Aorta (tissue), 5 donors: ENCODE measurements at regions not wholly inside any gene's neighbourhood (a gene's known extent, or its start where the extent isn't known, plus 50 kb on each side); places are given as distances from the start of the nearest gene placed in this dataset.

Source experiments
- ATAC-seq: fragments of 200-7000 bp; cut with Tn5 transposase; one replicate; pipeline ENCODE4 v1.9.1; 2022; ENCODE audit warnings: moderate library complexity; ENCODE audit not compliant: low FRiP score
- DNase-seq, 2 donors: peaks; one replicate each; pipeline ENCODE4 v3.0.0-alpha.2; 2020
- H3K27ac ChIP-seq, 2 donors: one replicate each; pipeline ENCODE4 v1.5.1; 2013; ENCODE audit warnings: low read length in 2 of 2, mild to moderate bottlenecking in 2 of 2, moderate library complexity in 2 of 2, control low read depth in 1 of 2, inconsistent platforms in 1 of 2, low read depth in 1 of 2
- H3K27me3 ChIP-seq, 2 donors: one replicate each; pipeline ENCODE4 v1.6.1; 2013; ENCODE audit warnings: control low read depth in 1 of 2, low read length in 1 of 2, mild to moderate bottlenecking in 1 of 2, moderate library complexity in 1 of 2; ENCODE audit not compliant: insufficient read depth in 2 of 2, control insufficient read depth in 1 of 2
- H3K36me3 ChIP-seq, 2 donors: one replicate each; pipeline ENCODE4 v1.6.1; 2013; ENCODE audit warnings: control low read depth in 1 of 2, low read length in 1 of 2, mild to moderate bottlenecking in 1 of 2; ENCODE audit not compliant: insufficient read depth in 2 of 2, control insufficient read depth in 1 of 2
- H3K4me1 ChIP-seq, 2 donors: one replicate each; pipeline ENCODE4 v1.6.1; 2013; ENCODE audit warnings: low read length in 2 of 2, control low read depth in 1 of 2, mild to moderate bottlenecking in 1 of 2, moderate library complexity in 1 of 2; ENCODE audit not compliant: insufficient read depth in 2 of 2, control insufficient read depth in 1 of 2
- H3K4me3 ChIP-seq, 2 donors: one replicate each; pipeline ENCODE4 v1.5.1; 2013; ENCODE audit warnings: low read length in 2 of 2, control low read depth in 1 of 2, mild to moderate bottlenecking in 1 of 2
- H3K9me3 ChIP-seq: one replicate; pipeline ENCODE4 v1.6.1; 2013; ENCODE audit warnings: mild to moderate bottlenecking, low read length; ENCODE audit not compliant: control insufficient read depth
- WGBS, 2 donors: extraction: QIAGEN DNeasy Blood & Tissue Kit; methylation state at CpG; one replicate each; pipeline ENCODE4 v1.1.7; 2013; 5-methylcytosine and 5-hydroxymethylcytosine counted together
- intact Hi-C, 2 donors: fragments of 100-400 bp; cut with DNase I; formaldehyde crosslinking; loops; one replicate each; pipeline versions ENCODE4 v1.14.2 to v1.15.0; 2022
- donor health status: healthy with polysubstance abuse.
- donor health status: Bipolar disorder and iron deficiency.
- donor health status: DM: no; HTN: no; CAD: no.
- donor health status: DM: no; HTN: no; CAD: no.
- donor health status: DM: yes; HTN: yes; CAD: no.

DNA sequence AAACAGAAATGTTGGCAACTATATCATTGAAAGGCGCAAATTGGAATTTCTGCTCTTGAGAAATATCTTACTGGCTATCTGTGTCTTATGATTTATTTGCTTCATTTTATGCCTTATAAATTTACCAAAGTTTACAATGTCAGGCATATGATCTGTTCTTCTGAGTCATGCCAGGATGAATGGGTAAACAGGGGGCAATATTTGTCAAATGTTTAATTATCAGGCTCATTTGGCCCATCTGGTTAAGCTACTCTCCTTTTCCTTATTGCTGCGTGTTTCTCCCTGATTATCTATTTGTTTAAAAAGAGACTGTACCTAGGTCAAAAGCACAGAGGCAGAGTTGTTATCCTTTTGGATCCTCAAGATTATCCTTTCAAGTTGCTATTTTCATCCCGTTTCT lies 903.8 kb upstream of the PCDH10 start:
- Histone ChIP-seq H3K4me1 (no peaks in the 10 kb centered on the region), H3K36me3 (no peaks in the 10 kb centered on the region), H3K27ac (no peak overlapping the region), H3K4me3 (no peak overlapping the region), H3K27me3 (no peaks in the 10 kb centered on the region), H3K9me3 (no peaks in the 10 kb centered on the region)
- DNase-seq (no peak), ATAC-seq (no peak)
- 40 to 43% methylated on average over 3 of the region's 3 CpGs for WGBS, 2 donors
- intact Hi-C loops, result no loop called here

DNA sequence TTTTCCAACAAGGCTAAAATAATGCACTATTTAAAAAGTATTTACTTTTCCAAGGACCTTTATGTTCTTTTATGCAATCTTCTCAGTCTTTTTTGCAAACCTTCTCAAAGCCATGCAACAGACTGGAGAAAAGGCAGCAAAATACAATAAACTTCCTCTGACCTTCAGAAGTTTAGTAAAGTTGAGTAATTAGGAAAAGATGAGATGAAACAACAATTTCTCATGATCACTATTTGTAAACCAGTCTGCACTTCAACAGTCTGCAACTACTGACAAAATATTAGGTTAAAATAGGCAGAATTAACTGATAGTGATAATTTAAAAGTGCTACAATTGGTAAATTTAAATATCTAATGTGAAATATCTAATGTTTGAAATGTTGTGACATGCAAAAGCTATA lies 884.9 kb upstream of the PCDH10 start:
- intact Hi-C loops, result no loop called here
- ATAC-seq (no peak), DNase-seq (no peak)
- no peaks in the 10 kb centered on the region for H3K4me1 ChIP-seq
- no peaks in the 10 kb centered on the region for H3K27me3 ChIP-seq
- H3K4me3 ChIP-seq, result no peak overlapping the region
- H3K36me3 ChIP-seq, result no peaks in the 10 kb centered on the region
- no peaks in the 10 kb centered on the region for H3K9me3 ChIP-seq
- H3K27ac ChIP-seq, result no peak overlapping the region

DNA sequence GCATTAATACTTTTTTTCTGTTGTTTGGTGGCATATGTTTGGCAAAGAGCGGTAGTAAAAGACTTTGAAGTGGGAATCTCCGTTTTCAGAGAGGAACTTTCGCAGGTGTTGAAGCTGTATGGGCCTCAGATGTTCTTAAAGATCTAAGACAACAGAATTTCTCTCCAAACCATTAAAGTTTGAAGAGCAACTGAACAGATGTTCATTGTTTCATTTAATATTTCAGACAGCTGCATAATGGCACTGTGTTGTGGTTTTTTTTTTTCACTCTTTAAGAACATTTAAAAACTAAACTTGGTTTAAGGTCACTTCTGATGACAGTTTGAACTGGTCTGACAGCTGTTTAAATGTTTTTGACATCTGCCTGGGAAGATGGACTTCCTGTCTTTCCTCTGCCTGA lies 882.7 kb upstream of the PCDH10 start:
- whole genome bisulfite sequencing, 2 donors, result 59 to 74% methylated on average over 3 of the region's 3 CpGs
- DNase-seq (no peak), ATAC-seq (no peak)
- Histone ChIP-seq H3K9me3 (no peaks in the 10 kb centered on the region), H3K27me3 (no peaks in the 10 kb centered on the region), H3K36me3 (no peaks in the 10 kb centered on the region), H3K4me3 (no peak overlapping the region), H3K4me1 (no peaks in the 10 kb centered on the region), H3K27ac (no peak overlapping the region)
- intact Hi-C loops, result no loop called here

DNA sequence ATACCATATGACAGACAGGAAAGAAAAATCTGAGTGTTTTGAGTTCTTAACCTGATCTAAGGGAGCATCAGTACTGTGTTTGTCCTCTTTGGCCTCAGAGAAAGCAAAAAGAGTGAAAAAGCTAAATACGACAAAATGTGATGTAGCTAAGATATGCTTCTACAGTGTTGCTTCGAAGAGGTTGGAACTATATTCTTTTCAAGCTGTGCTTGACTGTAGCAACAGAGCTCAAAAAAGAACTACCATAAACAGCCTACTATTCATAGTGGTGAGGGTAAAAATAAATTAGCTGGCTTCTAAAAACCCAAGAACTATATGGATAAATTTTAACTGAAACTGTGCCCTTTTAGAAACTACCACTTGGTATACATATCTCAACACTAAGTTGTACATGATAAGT lies 881.8 kb upstream of the PCDH10 start:
- no peak overlapping the region for H3K4me3 ChIP-seq
- 62 to 63% methylated on average over 2 of the region's 2 CpGs for WGBS, 2 donors
- ATAC-seq (no peak), DNase-seq (no peak)
- no peaks in the 10 kb centered on the region for H3K36me3 ChIP-seq
- H3K9me3 ChIP-seq, result no peaks in the 10 kb centered on the region
- H3K27me3 ChIP-seq, result no peaks in the 10 kb centered on the region
- intact Hi-C loops, result no loop called here
- no peaks in the 10 kb centered on the region for H3K4me1 ChIP-seq
- H3K27ac ChIP-seq, result no peak overlapping the region

DNA sequence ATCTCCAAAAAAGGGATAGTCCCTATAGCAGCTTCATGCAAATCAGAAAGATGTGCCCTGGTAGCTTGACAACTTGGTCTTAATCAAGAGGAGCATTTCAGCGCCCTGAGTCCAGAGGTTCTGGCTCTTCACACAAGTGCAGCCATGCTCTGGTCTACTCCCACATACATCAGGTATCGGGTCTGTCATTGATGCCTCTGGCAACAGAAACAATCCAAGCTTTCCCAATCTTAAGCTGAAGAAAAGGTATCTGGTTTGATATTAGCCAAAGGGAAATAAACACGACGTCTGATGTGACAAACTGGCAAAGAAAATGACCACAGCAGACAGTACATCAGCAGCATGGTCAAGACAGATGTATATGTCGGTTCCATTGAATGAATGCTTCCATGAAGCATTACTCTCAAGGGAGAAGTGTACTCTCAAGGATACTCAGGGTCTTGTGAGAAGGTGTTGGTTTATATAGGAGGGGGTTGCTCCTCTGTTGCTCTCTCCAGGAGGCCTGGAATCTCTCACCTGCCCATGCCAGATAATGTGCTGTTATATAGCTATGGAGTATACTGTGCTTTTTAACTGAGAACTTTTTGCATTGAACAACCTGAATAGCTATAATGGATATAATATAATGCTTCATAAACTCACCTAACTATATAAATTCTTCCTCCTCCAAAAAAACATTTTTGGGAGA lies 879.6 kb upstream of the PCDH10 start:
- ATAC-seq, result no peak
- no peak for DNase-seq
- no peaks in the 10 kb centered on the region for H3K4me1 ChIP-seq
- H3K9me3 ChIP-seq, result no peaks in the 10 kb centered on the region
- intact Hi-C loops, result loop anchor here in 1 of 2 donors (1.0 kb wide), 1 partner anchor 25 kb away; no protein-coding TSS in a partner anchor
- H3K4me3 ChIP-seq, result no peak overlapping the region
- H3K36me3 ChIP-seq, result no peaks in the 10 kb centered on the region
- no peaks in the 10 kb centered on the region for H3K27me3 ChIP-seq
- H3K27ac ChIP-seq, result no peak overlapping the region
- WGBS, 2 donors, result 70 to 77% methylated on average over 5 of the region's 5 CpGs

DNA sequence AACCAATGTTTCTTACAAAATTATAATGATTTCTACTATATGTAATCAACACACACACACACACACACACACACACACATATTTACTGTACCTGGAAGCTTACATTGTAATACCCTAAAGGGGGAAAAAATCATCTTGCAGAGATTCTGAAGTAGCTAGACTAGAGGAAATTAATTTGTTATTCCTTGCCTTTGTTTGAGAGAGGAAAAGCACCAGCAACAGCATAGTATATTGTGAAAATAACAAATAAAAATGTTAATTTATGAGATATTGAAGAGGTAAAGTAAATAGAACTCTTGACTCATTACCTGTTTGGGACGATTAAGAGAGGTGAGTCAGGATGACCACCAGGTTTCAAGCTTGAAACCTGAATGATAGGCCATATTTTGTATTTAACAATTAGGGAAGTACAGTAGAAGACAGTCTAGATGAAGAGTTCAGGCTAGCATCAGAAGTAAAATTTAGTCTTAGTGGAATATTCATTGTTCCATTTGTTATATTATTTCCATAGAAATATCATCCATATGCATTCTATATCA lies 873.4 kb upstream of the PCDH10 start:
- H3K27me3 ChIP-seq, result no peaks in the 10 kb centered on the region
- H3K36me3 ChIP-seq, result no peaks in the 10 kb centered on the region
- no peaks in the 10 kb centered on the region for H3K4me1 ChIP-seq
- DNase-seq (no peak), ATAC-seq (no peak)
- intact Hi-C loops, result no loop called here
- WGBS, 2 donors, result 21 to 58% methylated on average over 1 of the region's 1 CpG
- H3K4me3 ChIP-seq, result no peak overlapping the region
- H3K27ac ChIP-seq, result no peak overlapping the region
- no peaks in the 10 kb centered on the region for H3K9me3 ChIP-seq

DNA sequence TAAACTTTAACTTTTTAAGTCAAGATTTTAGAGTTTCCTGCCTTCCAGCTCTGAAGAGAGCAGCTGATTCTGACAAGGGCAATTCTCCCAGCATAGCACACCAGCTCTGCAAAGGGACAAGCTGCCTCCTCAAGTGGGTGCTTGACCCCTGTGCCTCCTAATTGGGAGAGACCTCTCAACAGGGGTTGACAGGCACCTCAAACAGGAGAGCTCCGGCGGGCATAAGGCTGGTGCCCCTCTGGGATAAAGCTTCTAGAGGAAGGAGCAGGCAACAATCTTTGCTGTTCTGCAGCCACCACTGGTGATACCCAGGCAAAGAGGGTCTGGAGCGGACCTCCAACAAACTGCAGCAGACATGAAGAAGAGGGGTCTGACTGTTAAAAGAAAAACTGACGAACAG lies 872.9 kb upstream of the PCDH10 start:
- Histone ChIP-seq H3K9me3 (no peaks in the 10 kb centered on the region), H3K4me1 (no peaks in the 10 kb centered on the region), H3K27ac (no peak overlapping the region), H3K27me3 (no peaks in the 10 kb centered on the region), H3K36me3 (no peaks in the 10 kb centered on the region), H3K4me3 (no peak overlapping the region)
- DNase-seq, result no peak
- ATAC-seq, result no peak
- intact Hi-C loops, result no loop called here
- WGBS, 2 donors, result 84% methylated on average over 4 of the region's 4 CpGs

DNA sequence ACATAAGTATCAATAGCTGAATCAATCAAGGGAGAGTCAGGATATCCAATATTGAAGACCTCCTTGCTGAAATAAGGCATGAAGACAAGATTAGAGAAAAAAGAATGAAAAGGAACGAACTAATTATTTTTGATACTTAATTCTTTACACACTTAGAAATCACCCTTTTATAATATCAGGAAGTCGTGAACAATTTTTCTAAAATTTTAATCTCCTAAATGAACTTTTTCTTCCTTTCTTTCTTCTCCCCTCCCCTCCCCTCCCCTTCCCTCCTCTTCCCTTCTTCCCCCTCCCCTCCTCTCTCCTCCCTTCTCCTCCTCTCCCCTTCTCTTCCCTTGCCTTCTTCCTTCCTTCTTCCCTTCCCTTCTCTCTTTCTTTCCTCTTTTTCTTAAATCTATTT lies 872.1 kb upstream of the PCDH10 start:
- H3K36me3 ChIP-seq, result no peaks in the 10 kb centered on the region
- no peak overlapping the region for H3K4me3 ChIP-seq
- H3K27me3 ChIP-seq, result no peaks in the 10 kb centered on the region
- no peaks in the 10 kb centered on the region for H3K9me3 ChIP-seq
- WGBS, 2 donors, result 79 to 85% methylated on average over 2 of the region's 2 CpGs
- ATAC-seq (no peak), DNase-seq (no peak)
- intact Hi-C loops, result no loop called here
- no peak overlapping the region for H3K27ac ChIP-seq
- H3K4me1 ChIP-seq, result no peaks in the 10 kb centered on the region

DNA sequence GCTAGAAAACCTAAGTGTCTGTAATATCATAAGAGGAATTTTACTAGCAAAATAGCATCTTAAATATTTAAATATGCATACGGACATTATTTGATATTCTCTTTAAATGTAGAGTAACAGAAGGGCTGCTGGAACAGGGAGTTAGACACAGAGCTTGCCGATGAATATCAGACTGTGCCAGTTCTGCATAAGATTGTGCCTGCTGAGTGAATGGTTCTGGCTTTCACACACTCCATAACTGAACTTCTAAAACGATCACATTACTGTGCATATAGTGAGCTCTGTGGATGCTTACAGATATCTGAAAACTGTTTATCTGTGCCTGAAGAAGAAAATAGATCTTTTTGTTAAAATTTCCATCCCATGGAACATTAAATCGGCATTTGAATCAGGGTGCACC lies 867.4 kb upstream of the PCDH10 start:
- intact Hi-C loops, result no loop called here
- no peak overlapping the region for H3K27ac ChIP-seq
- whole genome bisulfite sequencing, 2 donors, result 57 to 64% methylated on average over 4 of the region's 4 CpGs
- no peaks in the 10 kb centered on the region for H3K4me1 ChIP-seq
- DNase-seq, result no peak
- H3K4me3 ChIP-seq, result no peak overlapping the region
- no peaks in the 10 kb centered on the region for H3K27me3 ChIP-seq
- H3K36me3 ChIP-seq, result no peaks in the 10 kb centered on the region
- ATAC-seq, result no peak
- no peaks in the 10 kb centered on the region for H3K9me3 ChIP-seq
